Activated CD4-positive, alpha-beta T cell treated with anti-CD3 and anti-CD28 coated beads, Interleukin-2, amount 50 U/mL, for 48 hours (primary cell): ENCODE measurements at regions not wholly inside any gene's neighbourhood (a gene's known extent, or its start where the extent isn't known, plus 50 kb on each side); places are given as distances from the start of the nearest gene placed in this dataset.

Experiments
- DNase-seq, 2 experiments: peaks; one replicate each; pipeline ENCODE4 v3.0.0-alpha.2; 2020

GRCh38 chr10:105514106-105514505, 873.0 kb downstream of the SORCS3 start:
- no peak for DNase-seq

DNA sequence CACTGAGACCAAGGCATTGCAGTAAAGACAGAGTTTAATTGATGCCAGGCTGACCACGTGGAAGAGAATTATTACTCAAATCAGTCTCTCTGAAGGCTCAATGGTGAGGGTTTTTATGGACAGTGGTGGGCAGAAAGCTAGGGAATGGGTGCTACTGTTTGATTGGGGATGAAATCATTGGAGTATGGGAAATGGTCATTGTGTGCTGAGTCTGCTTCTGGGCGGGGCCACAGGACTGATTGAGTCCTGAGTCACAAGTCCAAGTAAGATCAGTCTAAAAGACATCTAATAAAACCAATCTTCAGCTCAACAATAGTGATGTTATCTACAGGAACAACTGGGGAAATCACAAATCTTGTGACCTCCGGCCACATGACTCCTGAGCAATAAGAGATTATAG, 868.4 kb downstream of the SORCS3 start:
- DNase-seq, result no peak

DNA sequence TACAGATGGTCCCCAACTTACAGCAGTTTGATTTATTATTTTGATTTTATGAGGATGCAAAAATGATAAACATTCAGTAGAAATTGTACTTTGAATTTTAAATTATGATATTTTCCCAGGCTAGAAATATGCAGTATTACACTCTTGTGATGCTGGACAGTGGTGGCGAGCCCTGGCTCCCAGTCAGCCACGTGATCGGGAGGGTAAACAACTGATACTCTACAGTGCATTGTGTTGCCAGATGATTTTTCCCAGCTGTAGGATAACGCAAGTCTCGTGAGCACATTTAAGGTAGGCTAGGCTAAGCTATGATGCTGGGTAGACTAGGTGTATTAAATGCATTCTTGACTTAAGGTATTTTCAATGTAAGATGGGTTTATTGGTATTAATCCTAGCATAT, 865.2 kb downstream of the SORCS3 start:
- DNase-seq, result no peak

- no peak for DNase-seq
These were observed 862.6 kb downstream of the SORCS3 start for GRCh38 chr10:105503714-105504113.

GRCh38 chr10:105502058-105502457, 861.0 kb downstream of the SORCS3 start:
- no peak for DNase-seq

DNA sequence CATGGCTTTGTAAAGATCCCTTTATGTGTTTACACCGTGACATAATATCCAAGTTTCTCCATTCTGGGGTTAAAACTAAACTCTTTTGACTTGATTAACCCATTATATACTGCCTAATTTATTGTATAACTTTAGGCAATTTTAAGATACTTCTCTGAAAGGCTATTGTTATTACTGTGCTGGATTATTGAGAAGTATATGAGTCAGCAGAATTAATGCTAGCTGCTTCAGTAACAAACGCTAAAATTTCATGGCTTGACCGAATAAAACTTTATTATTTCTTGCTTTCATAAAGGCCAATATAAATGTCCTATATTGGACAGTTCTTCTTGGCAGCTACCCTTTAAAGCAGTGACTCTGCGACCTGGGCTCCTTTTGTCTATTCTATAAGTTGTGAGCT, 853.9 kb downstream of the SORCS3 start:
- DNase-seq, result no peak

- no peak for DNase-seq
These were observed 853.2 kb downstream of the SORCS3 start for GRCh38 chr10:105494303-105494702.

DNA sequence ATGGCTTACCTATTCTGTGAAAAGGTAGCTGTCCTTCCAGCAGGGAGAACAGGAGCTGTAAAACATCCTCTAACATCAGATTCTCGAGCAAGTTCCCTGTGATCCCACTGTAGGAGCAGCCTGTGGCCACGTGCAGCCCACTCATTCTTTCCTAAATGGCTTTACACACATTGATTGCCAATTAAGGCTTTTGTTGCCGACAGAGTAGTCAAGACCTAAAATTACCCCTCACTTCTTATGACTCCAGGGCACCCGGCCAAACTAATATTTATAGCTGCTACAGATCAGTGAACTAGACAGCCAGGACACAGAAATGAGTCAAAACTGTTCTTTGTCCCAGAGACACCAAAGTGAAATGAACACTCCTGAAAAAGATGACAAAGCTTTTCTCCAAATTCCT, 832.1 kb downstream of the SORCS3 start:
- no peak for DNase-seq

DNA sequence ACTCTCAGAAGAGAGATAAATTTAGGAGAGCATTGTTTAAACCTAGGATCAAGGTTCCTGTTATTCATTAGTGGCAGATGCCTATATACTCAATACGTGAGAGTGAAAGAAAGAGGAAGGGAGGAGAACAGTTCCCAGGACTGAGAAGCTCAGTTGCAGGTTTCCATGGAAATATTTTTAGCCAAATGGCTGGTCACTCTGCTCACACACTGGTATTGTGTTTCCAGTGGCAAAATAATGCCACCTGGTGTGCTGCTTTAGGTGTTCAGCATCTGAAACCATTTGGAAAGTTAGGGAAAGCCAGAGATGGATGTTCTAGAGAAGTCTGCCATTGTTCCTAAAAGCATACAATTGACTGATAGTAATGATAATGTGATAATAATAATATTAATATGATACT, 827.7 kb downstream of the SORCS3 start:
- DNase-seq, result no peak

- no peak for DNase-seq
These were observed 825.4 kb downstream of the SORCS3 start for GRCh38 chr10:105466521-105466920.

DNA sequence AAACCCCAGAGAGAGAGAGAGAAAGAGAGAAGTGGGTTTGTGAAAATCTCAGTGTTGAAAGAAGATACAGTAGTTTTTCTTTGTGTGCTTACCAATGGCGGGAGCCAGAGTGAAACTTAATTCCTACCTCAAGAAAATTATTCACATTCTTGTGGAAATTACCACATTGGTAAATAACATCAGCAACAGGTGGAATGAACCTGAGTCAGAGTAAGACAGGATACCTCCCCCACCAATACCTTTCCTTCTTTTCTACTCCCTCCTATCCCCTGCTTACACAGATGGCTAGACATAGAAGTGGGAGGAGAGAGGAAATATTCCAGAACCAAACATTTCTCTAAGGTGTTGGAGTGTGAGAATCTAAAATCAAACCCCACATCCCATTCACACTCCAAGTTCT, 793.9 kb downstream of the SORCS3 start:
- DNase-seq, result no peak

GRCh38 chr10:105413997-105414396, 772.9 kb downstream of the SORCS3 start:
- no peak for DNase-seq

DNA sequence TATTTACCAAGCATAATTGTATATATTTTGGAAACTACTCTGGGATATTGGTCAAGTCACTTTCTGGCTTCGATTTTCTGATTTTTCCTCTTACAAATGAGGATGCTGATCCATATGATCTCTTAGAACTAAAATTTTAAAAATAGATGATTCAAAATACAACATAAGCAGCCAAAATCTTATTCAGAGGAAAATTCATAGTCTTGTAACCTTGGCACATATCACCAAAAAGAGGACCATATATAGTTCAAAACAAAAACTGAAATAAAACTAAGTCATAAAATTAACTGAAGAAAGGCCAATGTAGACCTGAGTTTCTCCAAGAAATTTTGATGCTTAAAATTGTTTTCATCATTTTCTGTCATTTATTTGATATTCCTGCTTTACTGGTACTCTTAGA, 768.3 kb downstream of the SORCS3 start:
- no peak for DNase-seq

DNA sequence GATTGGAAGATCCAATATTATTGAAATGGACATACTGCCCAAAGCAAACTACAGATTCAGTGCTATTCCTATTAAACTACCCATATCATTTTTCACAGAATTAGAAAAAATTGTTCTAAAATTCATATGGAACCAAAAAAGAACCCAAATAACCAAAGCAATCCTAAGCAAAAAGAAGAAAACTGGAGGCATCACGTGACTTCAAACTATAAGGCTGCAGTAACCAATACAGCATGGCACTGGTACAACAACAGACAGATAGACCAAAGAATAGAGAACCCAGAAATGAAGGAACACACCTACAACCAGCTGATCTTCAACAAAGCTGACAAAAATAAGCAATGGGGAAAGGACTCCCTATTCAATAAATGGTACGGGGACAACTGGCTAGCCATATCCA, 765.4 kb downstream of the SORCS3 start:
- DNase-seq, result no peak

DNA sequence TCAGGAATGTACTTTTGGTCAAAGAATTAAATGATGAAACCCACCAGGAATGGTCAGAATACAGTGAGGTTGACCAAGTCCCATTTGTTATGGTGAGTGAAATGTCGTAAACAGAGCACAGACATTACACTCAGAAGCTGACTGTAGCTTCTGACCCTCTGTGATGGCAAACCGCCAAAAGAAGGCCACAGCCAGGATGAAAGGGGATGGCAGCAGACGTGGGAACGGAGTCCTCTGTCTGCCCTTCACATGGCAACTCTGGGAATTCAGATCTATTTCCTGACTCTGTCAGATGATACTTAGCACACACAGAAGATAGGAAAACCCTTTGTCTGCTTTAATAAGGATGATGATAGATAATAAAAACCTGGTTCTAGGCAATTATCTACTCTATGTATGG, 757.1 kb downstream of the SORCS3 start:
- DNase-seq, result no peak

GRCh38 chr10:105391670-105392351, 750.7 kb downstream of the SORCS3 start:
- no peak for DNase-seq

- DNase-seq, result no peak
These were observed 746.9 kb downstream of the SORCS3 start for GRCh38 chr10:105387971-105388370.

DNA sequence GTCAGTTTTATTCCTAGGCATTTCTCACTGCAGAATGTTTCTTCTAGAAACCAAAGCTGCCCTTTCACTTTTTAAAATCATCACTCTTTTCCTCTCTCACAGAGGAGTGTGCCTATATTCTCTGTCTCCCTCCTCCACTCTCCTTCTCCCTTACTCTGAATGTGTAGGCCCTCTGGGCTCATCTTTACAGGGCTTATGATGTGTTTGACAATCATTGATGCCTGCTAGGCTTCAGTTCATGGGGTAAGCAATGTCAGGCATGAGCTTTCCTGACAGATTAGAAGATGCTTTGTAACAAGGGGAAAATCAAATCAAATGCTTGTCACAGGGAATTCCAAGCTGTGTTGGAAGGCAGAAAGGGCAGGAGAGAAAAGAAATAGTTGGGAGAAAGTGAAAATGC, 742.9 kb downstream of the SORCS3 start:
- no peak for DNase-seq

GRCh38 chr10:105370692-105371091, 729.6 kb downstream of the SORCS3 start:
- no peak for DNase-seq

DNA sequence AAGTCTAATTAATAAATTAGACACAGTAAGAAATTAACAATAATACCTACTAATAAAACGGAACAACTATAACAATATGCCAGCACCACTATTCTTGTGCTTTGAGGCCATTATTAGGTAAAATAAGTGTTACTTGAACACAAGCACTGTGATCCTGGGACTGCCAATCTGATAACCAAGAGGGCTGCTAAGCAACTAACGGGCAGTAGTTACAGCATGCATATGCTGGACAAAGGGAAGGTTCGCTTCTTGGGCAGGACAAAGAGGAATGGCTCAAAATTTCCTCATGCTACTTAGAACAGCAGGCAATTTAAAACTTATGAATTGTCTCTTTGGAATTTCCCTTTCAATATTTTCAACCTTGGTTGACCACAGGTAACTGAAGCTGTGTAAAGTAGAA, 718.6 kb downstream of the SORCS3 start:
- DNase-seq, result no peak

DNA sequence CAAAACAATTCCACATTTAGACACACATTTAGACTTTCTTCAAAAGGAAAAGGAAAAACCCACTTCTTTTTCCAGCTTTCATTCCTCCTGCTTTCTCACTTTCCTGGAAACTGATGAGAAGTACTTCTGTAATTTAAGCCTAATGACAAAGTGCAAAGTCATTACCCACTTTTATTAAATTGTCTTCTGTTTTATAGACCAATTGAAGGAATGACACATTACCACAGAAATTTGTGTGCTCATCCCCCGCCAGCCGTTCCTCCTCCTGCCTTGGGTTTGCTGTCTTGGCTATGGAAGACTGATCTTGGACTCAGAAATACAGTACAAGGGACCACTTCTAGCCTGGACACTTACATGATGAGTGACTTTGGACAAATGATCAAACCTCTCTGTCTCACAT, 717.8 kb downstream of the SORCS3 start:
- no peak for DNase-seq

DNA sequence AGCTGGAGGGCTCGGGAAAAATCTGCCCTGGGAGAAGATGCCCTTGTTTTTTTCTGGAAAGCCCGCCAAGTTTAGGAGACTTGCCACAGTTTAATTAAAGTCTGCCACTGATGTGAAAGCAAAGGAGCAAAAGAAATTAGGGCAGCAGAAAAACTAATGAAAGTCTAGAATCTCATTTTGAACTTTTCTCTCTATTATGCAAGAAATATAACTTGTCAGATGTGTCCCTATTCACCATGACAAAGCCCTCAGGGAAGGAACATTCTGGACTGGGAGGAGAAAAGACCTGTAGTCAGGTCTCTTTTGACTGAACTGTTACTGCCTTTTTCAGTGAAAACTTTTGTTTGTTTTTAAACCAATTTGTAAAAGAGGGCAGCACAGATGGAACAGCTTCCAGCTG, 715.5 kb downstream of the SORCS3 start:
- no peak for DNase-seq

DNA sequence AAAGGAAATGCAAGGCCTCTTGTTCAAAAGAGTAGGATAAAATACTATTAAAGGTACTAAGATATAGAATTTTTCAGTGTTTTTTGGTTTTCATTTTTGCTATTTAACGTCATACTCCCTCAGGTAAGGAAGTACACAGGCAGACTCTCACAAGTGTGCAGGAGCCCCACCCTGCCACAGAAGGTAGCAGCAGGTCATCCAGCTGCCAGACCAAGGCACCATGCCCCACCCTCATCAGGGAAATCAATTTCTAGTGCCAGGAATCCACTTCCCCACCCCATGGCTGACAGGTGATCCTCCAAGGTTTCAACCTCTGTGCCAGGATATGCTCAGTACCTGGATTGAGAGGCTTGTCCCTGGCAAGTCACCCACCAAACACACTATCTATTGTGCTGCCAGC, 712.9 kb downstream of the SORCS3 start:
- DNase-seq, result no peak

GRCh38 chr10:105352827-105353226, 711.7 kb downstream of the SORCS3 start:
- no peak for DNase-seq

GRCh38 chr10:105352281-105352680, 711.2 kb downstream of the SORCS3 start:
- DNase-seq, result no peak

DNA sequence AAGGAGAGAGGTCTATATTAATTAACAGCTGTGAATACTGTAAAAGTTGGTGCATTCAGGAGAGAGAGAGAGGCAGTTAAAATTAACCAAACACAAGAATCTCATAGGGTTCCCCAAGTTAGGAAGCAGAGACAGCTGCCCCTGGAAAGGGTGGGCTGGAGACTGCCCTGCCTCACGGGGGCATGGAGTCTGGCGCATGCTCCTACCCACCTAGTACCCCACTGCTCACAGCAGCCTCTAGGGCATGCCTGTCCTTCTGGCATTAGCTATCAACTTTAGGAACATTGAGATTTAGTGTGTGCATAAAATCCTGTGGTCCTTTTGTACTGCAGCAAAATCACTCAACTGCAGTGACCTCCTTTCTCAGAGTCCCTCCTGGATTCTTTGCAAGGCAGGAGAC, 710.1 kb downstream of the SORCS3 start:
- no peak for DNase-seq
